CD4-positive, alpha-beta T cell (primary cell): ENCODE measurements at regions not wholly inside any gene's neighbourhood (a gene's known extent, or its start where the extent isn't known, plus 50 kb on each side); places are given as distances from the start of the nearest gene placed in this dataset.

Experiments used
- ATAC-seq: fragments of 200-7000 bp; cut with Tn5 transposase; one replicate; pipeline ENCODE4 v1.10.0; 2022; ENCODE audit warnings: mild to moderate bottlenecking; ENCODE audit not compliant: poor library complexity
- CTCF ChIA-PET: fragments of 350-600 bp; sonication (Branson Sonifier 250); formaldehyde crosslinking; loops from one replicate; lab custom pipeline; 2021; ENCODE audit warnings: antibody characterized with exemption, inconsistent platforms; lab: Charles Lee
- POLR2A ChIA-PET: fragments of 350-600 bp; sonication (Branson Sonifier 250); formaldehyde crosslinking; loops from one replicate; lab custom pipeline; 2021; ENCODE audit warnings: antibody characterized with exemption, inconsistent platforms; lab: Charles Lee
- DNase-seq, 14 experiments: peaks; one replicate each; pipeline ENCODE4 v3.0.0-alpha.2; 2013 to 2020; ENCODE audit warnings: mixed read lengths in 2 of 14
- H3K27ac ChIP-seq, 2 donors: one replicate each; pipeline versions ENCODE4 v1.5.1 to v1.7.0; 2013; ENCODE audit warnings: low read length in 2 of 2, low read depth in 1 of 2, mild to moderate bottlenecking in 1 of 2
- H3K27me3 ChIP-seq, 2 experiments: 1 replicate in 1 of 2; 2 replicates in 1 of 2; pipeline versions ENCODE4 v1.6.1 to v1.7.0; 2013; ENCODE audit warnings: low read length in 2 of 2, control low read depth in 1 of 2, mild to moderate bottlenecking in 1 of 2, moderate library complexity in 1 of 2; ENCODE audit not compliant: insufficient read depth in 2 of 2, control insufficient read depth in 1 of 2
- H3K36me3 ChIP-seq: one replicate; pipeline ENCODE4 v1.6.1; 2013; ENCODE audit warnings: low read length, control low read depth; ENCODE audit not compliant: insufficient read depth
- H3K4me1 ChIP-seq: one replicate; pipeline ENCODE4 v1.6.1; 2013; ENCODE audit warnings: low read length, control low read depth; ENCODE audit not compliant: insufficient read depth
- H3K4me3 ChIP-seq: one replicate; pipeline ENCODE4 v1.5.1; 2013; ENCODE audit warnings: mild to moderate bottlenecking, low read length, moderate library complexity
- H3K9me3 ChIP-seq, 2 experiments: 1 replicate in 1 of 2; 2 replicates in 1 of 2; pipeline versions ENCODE4 v1.6.1 to v1.7.0; 2013; ENCODE audit warnings: low read length in 2 of 2, mild to moderate bottlenecking in 2 of 2, control low read depth in 1 of 2, moderate library complexity in 1 of 2; ENCODE audit not compliant: control insufficient read depth in 1 of 2, insufficient read depth in 1 of 2
- H3K27ac Mint-ChIP-seq: one replicate; pipeline ENCODE4 v1.8.0; 2020; ENCODE audit warnings: mixed read lengths
- H3K27me3 Mint-ChIP-seq: one replicate; pipeline ENCODE4 v1.8.0; 2021; ENCODE audit warnings: mixed read lengths
- H3K36me3 Mint-ChIP-seq: one replicate; pipeline ENCODE4 v1.8.0; 2021; ENCODE audit warnings: low read depth, mixed read lengths
- H3K4me1 Mint-ChIP-seq: one replicate; pipeline ENCODE4 v1.8.0; 2021; ENCODE audit warnings: low read depth, mixed read lengths
- H3K4me3 Mint-ChIP-seq: one replicate; pipeline ENCODE4 v1.8.0; 2020; ENCODE audit warnings: mild to moderate bottlenecking, mixed read lengths
- H3K9me3 Mint-ChIP-seq: one replicate; pipeline ENCODE4 v1.8.0; 2020; ENCODE audit warnings: mixed read lengths
- intact Hi-C, 2 experiments: fragments of 100-400 bp; cut with DNase I in 1 of 2; cut with micrococcal nuclease in 1 of 2; formaldehyde crosslinking; loops; one replicate each; pipeline versions ENCODE4 v1.15.1 to v1.9.0; 2023 to 2025; cut with DNase I, micrococcal nuclease
- TF ChIP-seq, protein P1 (sequence below): fragments of 200-600 bp; IDR thresholded peaks from one replicate; pipeline ENCODE4 v1.8.0; 2022; ENCODE audit warnings: antibody characterized with exemption, mild to moderate bottlenecking

- Mint-ChIP-seq H3K4me3 (no peak overlapping the region), H3K9me3 (no peaks in the 10 kb centered on the region), H3K27ac (no peak overlapping the region), H3K36me3 (no peaks in the 10 kb centered on the region), H3K4me1 (peaks cover 38% of the 10 kb centered on the region), H3K27me3 (no peaks in the 10 kb centered on the region)
- no peak overlapping the region for H3K4me3 ChIP-seq
- H3K27ac ChIP-seq, result no peak overlapping the region
- no peak for DNase-seq
- ChIA-PET CTCF (interaction anchor here (1.5 kb wide), 1 partner anchor 48 kb away, joined by 3 read pairs; no protein-coding TSS in a partner anchor), POLR2A (no interaction called here)
- TF ChIP-seq, protein P1, sequence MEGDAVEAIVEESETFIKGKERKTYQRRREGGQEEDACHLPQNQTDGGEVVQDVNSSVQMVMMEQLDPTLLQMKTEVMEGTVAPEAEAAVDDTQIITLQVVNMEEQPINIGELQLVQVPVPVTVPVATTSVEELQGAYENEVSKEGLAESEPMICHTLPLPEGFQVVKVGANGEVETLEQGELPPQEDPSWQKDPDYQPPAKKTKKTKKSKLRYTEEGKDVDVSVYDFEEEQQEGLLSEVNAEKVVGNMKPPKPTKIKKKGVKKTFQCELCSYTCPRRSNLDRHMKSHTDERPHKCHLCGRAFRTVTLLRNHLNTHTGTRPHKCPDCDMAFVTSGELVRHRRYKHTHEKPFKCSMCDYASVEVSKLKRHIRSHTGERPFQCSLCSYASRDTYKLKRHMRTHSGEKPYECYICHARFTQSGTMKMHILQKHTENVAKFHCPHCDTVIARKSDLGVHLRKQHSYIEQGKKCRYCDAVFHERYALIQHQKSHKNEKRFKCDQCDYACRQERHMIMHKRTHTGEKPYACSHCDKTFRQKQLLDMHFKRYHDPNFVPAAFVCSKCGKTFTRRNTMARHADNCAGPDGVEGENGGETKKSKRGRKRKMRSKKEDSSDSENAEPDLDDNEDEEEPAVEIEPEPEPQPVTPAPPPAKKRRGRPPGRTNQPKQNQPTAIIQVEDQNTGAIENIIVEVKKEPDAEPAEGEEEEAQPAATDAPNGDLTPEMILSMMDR, result no peak
- intact Hi-C loops, result no loop called here
- no peaks in the 10 kb centered on the region for H3K27me3 ChIP-seq
- H3K4me1 ChIP-seq, result peaks cover 15% of the 10 kb centered on the region
- H3K9me3 ChIP-seq, result no peaks in the 10 kb centered on the region
- H3K36me3 ChIP-seq, result no peaks in the 10 kb centered on the region
- no peak for ATAC-seq
Observed at GRCh38 chr5:52710972-52711596, 76.6 kb upstream of the ITGA1 start.

GRCh38 chr5:52712354-52712753, 75.4 kb upstream of the ITGA1 start:
- Mint-ChIP-seq H3K4me1 (peaks cover 33% of the 10 kb centered on the region), H3K4me3 (no peak overlapping the region)
- POLR2A ChIA-PET, result no interaction called here

DNA sequence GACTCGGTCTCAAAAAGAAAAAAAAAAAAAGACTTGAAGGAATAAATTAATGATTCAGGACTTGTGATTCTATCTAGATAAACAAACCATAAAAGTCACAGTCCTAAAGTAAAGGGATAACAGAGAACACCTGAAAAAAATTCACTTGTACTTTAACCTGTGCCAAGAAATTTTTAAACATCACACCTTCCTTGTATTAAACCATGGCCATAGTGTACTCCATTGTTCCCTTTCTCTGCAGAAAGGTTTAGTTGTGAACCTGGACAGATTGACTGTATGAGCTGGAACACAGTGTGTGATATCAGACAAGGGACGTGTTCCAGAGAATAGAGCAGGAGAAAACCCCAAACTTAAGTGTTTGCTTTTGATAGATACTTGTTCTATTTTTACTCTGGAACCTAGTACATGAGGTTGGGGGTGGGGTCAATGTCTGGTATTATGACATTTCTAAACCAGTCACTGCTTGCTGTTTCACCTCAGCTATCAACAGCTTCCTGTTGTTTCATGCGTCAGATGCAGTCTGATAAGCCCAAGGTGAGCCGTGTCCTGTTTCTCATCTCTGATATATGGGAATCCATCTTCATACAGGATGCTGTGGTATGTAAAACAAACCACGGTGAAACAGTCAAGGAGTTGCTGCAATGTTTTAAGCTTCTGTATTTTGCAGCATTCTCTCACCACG, 62.5 kb upstream of the ITGA1 start:
- H3K4me3 ChIP-seq, result peak overlapping the region; percentile 15
- ChIA-PET POLR2A (interaction anchor here (0.6 to 1.8 kb wide), 13 partner anchors 18 to 364 kb away, joined by 3 to 22 read pairs (median 3); no protein-coding TSS in a partner anchor), CTCF (interaction anchor here (1.0 kb wide), 1 partner anchor 18 kb away, joined by 3 read pairs; no protein-coding TSS in a partner anchor)
- no peaks in the 10 kb centered on the region for H3K36me3 ChIP-seq
- no peaks in the 10 kb centered on the region for H3K27me3 Mint-ChIP-seq
- peak overlapping the region; percentile 47 to 63 for H3K27ac ChIP-seq
- DNase-seq (peak in 13 of 14 experiments; percentile 36 to 95 (median 67)), ATAC-seq (peak; percentile 95)
- no peaks in the 10 kb centered on the region for H3K27me3 ChIP-seq
- TF ChIP-seq, protein P1, result no peak
- peaks cover 57% of the 10 kb centered on the region for H3K4me1 Mint-ChIP-seq
- H3K4me3 Mint-ChIP-seq, result peak overlapping the region; percentile 85
- H3K9me3 ChIP-seq, result peaks cover 0 to 4% of the 10 kb centered on the region in 2 experiments
- H3K27ac Mint-ChIP-seq, result peak overlapping the region; percentile 81
- intact Hi-C loops, result loop anchor here in 1 of 2 experiments (1.0 to 5.0 kb wide), 2 partner anchors 45 to 62 kb away; partner anchors contain the start of genes ITGA1 and PELO
- peaks cover 9% of the 10 kb centered on the region for H3K36me3 Mint-ChIP-seq
- peaks cover 6% of the 10 kb centered on the region for H3K9me3 Mint-ChIP-seq
- H3K4me1 ChIP-seq, result peaks cover 32% of the 10 kb centered on the region

More at GRCh38 chr5:52712354-52712753, 75.4 kb upstream of the ITGA1 start:
- H3K9me3 ChIP-seq, result no peaks in the 10 kb centered on the region
- no peaks in the 10 kb centered on the region for H3K27me3 ChIP-seq
- intact Hi-C loops, result no loop called here
- ATAC-seq (peak; percentile 48), DNase-seq (peak in 1 of 14 experiments; percentile 23)
- Mint-ChIP-seq H3K36me3 (peaks cover 5% of the 10 kb centered on the region), H3K9me3 (peaks cover 7% of the 10 kb centered on the region), H3K27me3 (no peaks in the 10 kb centered on the region), H3K27ac (no peak overlapping the region)
- H3K27ac ChIP-seq, result no peak overlapping the region
- CTCF ChIA-PET, result interaction anchor here (1.5 kb wide), 1 partner anchor 49 kb away, joined by 3 read pairs; no protein-coding TSS in a partner anchor
- no peak overlapping the region for H3K4me3 ChIP-seq
- TF ChIP-seq, protein P1, result no peak
- H3K36me3 ChIP-seq, result no peaks in the 10 kb centered on the region
- peaks cover 7% of the 10 kb centered on the region for H3K4me1 ChIP-seq
